Effector memory CD4-positive, alpha-beta T cell (primary cell): ENCODE measurements at regions not wholly inside any gene's neighbourhood (a gene's known extent, or its start where the extent isn't known, plus 50 kb on each side); places are given as distances from the start of the nearest gene placed in this dataset.

Source experiments
- DNase-seq, 3 donors: peaks; one replicate each; pipeline ENCODE4 v3.0.0-alpha.2; 2020
- H3K27ac ChIP-seq: 2 replicates; pipeline ENCODE4 v1.7.0; 2013; ENCODE audit warnings: mild to moderate bottlenecking, low read length, moderate library complexity; ENCODE audit not compliant: insufficient read depth, poor library complexity, severe bottlenecking
- H3K27me3 ChIP-seq: replicated peaks from 2 replicates; pipeline ENCODE4 v1.7.0; 2013; ENCODE audit warnings: mild to moderate bottlenecking, low read length; ENCODE audit not compliant: insufficient read depth, control insufficient read depth, poor library complexity, severe bottlenecking
- H3K36me3 ChIP-seq: 2 replicates; pipeline ENCODE4 v1.7.0; 2013; ENCODE audit warnings: mild to moderate bottlenecking, low read length, moderate library complexity; ENCODE audit not compliant: control insufficient read depth, insufficient read depth
- H3K4me1 ChIP-seq: 2 replicates; pipeline ENCODE4 v1.7.0; 2013; ENCODE audit warnings: low read length, mild to moderate bottlenecking; ENCODE audit not compliant: control insufficient read depth, insufficient read depth, poor library complexity, severe bottlenecking
- H3K4me3 ChIP-seq: 2 replicates; pipeline ENCODE4 v1.7.0; 2013; ENCODE audit warnings: low read length, low read depth, mild to moderate bottlenecking; ENCODE audit not compliant: insufficient read depth, poor library complexity, severe bottlenecking
- H3K9me3 ChIP-seq: 2 replicates; pipeline ENCODE4 v1.7.0; 2013; ENCODE audit warnings: mild to moderate bottlenecking, low read length, moderate library complexity; ENCODE audit not compliant: control insufficient read depth

DNA sequence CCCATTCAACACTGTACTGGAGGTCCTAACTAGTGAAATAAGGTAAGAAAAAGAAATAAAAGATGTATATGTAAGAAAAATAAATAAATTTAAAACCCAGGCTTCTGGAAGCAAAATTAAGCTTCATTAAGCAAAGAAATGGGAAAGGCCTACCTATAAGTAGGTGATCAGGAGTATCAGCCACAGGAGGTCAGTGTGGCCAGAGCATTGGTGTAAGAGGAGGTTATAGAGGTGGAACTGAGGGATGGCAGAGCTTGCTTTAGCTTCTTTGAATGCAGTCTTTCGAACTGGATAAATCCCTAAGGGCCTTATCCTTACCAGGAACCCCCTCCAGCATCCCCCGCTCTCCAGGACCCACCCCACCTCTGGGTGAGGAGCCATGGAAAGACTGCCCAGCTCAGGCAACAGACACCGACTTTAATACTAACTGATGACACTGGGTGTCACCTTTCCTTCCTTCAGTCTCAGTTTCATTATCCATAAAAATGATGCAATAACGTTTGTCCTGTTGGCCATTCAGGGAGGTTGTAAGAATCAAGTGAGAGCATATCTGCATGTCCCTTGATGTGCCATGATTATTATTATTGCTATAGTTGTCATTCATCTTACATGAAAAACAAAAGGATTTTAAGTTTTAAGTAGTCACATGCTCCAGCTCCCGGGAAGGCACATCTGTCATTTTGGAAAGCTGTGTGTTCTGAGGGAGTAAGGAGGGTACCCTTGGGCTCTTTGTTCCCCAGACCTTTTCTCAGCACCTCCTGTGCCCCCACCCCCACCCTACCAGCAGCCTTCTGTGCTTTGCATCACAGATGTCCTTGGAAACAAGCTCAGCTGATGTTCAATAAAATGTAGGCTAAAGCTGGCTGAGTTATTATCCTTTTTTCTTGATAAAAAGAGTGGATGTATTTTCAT lies 50.8 kb upstream of the CTNNA1 start:
- no peak for DNase-seq
- H3K4me1 ChIP-seq, result no peaks in the 10 kb centered on the region
- H3K9me3 ChIP-seq, result no peaks in the 10 kb centered on the region
- H3K27ac ChIP-seq, result no peak overlapping the region
- no peak overlapping the region for H3K4me3 ChIP-seq
- no peaks in the 10 kb centered on the region for H3K36me3 ChIP-seq
- peaks cover 3% of the 10 kb centered on the region for H3K27me3 ChIP-seq

- Histone ChIP-seq H3K36me3 (no peaks in the 10 kb centered on the region), H3K9me3 (no peaks in the 10 kb centered on the region), H3K27ac (no peak overlapping the region), H3K27me3 (peaks cover 3% of the 10 kb centered on the region), H3K4me1 (no peaks in the 10 kb centered on the region), H3K4me3 (no peak overlapping the region)
- no peak for DNase-seq
Measured at GRCh38 chr5:138701678-138702077, 51.5 kb upstream of the CTNNA1 start.

- peaks cover 3% of the 10 kb centered on the region for H3K27me3 ChIP-seq
- no peaks in the 10 kb centered on the region for H3K9me3 ChIP-seq
- no peaks in the 10 kb centered on the region for H3K4me1 ChIP-seq
- H3K36me3 ChIP-seq, result no peaks in the 10 kb centered on the region
- DNase-seq, result no peak
- H3K27ac ChIP-seq, result no peak overlapping the region
- no peak overlapping the region for H3K4me3 ChIP-seq
Measured at GRCh38 chr5:138700581-138701362, 52.5 kb upstream of the CTNNA1 start.

DNA sequence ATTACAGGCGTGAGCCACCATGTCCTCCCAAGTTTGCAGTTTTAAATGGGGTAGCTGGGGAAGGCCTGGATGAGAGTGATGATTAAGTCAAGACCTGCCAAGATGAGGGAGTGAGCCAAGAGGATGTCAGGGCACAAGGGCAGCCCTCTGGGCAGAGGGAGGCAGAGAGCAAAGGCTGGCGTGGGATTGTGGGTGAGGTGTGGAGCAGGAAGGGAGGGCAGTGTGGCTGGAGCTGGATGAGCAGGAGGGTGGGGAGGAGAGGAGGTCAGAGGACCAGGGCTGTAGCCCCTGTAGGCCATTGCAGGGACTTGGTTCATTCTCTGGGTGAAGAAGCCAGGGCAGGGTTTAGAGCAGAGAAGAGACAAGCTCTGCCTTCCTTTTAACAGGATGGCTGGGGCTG lies 53.7 kb upstream of the CTNNA1 start:
- Histone ChIP-seq H3K4me3 (no peak overlapping the region), H3K27me3 (peaks cover under 1% of the 10 kb centered on the region), H3K9me3 (no peaks in the 10 kb centered on the region), H3K4me1 (no peaks in the 10 kb centered on the region), H3K27ac (no peak overlapping the region), H3K36me3 (no peaks in the 10 kb centered on the region)
- DNase-seq, result no peak

DNA sequence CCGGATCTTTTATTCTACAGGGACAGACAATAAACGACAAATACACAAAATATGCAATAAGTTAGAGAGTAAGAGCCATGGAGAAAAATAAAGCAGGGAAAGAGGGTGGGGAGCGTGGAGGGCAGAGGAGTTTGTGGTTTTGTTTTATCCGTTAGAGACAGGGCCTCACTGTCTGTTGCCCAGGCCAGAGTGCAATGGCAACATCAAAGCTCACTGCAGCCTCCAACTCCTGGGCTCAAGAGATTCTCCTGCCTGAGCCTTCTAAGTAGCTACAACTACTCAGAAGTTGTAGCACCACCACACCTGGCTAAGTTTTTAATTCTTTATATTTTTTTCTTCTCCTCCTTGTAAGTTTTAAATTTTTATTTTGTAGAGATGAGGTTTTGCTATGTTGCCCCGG lies 54.5 kb upstream of the CTNNA1 start:
- H3K27me3 ChIP-seq, result peaks cover 3% of the 10 kb centered on the region
- H3K36me3 ChIP-seq, result no peaks in the 10 kb centered on the region
- no peak overlapping the region for H3K27ac ChIP-seq
- DNase-seq, result no peak
- H3K9me3 ChIP-seq, result no peaks in the 10 kb centered on the region
- no peaks in the 10 kb centered on the region for H3K4me1 ChIP-seq
- H3K4me3 ChIP-seq, result no peak overlapping the region

DNA sequence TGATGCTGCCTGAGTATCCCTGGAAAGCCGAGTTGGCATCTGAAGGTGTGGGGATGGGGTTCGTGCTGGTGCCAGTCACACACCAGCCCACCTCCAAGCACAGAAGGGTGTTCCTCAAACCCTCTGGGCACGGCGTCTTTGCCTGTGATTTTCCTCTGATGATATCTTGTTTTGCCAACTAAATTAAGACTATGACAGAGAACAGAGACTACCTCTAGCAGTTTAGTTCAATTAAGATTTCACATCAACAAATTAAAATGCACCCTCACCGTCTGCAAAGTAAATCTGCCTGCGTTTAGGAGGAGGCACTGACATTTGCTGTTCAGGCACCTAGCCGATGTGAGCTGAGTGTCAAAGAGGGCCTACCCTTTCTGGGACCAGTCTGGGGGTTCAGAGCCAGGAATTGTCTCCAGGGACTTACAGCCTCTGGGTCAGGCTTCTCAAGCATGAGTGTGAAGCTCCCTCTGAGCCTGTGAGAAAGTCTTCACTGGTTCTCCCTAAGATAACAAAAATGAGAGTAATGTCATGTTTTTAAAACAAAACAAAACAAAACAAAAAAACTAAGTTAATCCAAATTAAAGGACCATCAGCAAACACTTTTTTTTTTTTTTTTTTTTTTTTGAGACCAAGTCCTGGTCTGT lies 55.4 kb upstream of the CTNNA1 start:
- H3K4me1 ChIP-seq, result no peaks in the 10 kb centered on the region
- no peak for DNase-seq
- H3K4me3 ChIP-seq, result no peak overlapping the region
- H3K27ac ChIP-seq, result no peak overlapping the region
- peaks cover 3% of the 10 kb centered on the region for H3K27me3 ChIP-seq
- no peaks in the 10 kb centered on the region for H3K36me3 ChIP-seq
- H3K9me3 ChIP-seq, result no peaks in the 10 kb centered on the region

- Histone ChIP-seq H3K4me3 (no peak overlapping the region), H3K27ac (no peak overlapping the region), H3K4me1 (no peaks in the 10 kb centered on the region), H3K9me3 (no peaks in the 10 kb centered on the region), H3K36me3 (no peaks in the 10 kb centered on the region), H3K27me3 (peaks cover 3% of the 10 kb centered on the region)
- DNase-seq, result no peak
Measured at GRCh38 chr5:138696501-138696900, 56.7 kb upstream of the CTNNA1 start.

GRCh38 chr5:138695781-138696180 lies 57.4 kb upstream of the CTNNA1 start:
- H3K9me3 ChIP-seq, result no peaks in the 10 kb centered on the region
- H3K4me1 ChIP-seq, result no peaks in the 10 kb centered on the region
- no peak overlapping the region for H3K27ac ChIP-seq
- no peak for DNase-seq
- peaks cover 3% of the 10 kb centered on the region for H3K27me3 ChIP-seq
- H3K36me3 ChIP-seq, result no peaks in the 10 kb centered on the region
- H3K4me3 ChIP-seq, result no peak overlapping the region

DNA sequence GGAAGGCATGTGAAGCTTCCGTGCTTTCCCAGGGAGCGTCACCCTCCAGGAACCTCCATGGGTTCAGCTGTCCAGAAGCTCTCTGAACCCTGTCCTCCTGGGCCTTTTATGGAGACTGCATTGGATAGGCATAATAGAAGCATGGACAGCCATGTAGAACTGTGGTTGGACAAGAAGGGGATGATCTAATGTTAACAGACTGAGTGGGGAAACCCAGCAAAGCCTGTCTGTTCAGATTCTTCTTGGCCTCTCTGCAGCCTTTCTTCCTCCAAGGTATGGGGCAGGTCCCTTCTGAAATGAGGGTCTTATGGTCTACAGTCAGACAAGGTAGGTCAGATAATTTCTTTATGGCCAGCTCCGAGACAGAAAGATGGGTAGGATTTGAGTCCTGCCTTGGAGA lies 59.1 kb upstream of the CTNNA1 start:
- Histone ChIP-seq H3K36me3 (no peaks in the 10 kb centered on the region), H3K4me1 (no peaks in the 10 kb centered on the region), H3K4me3 (no peak overlapping the region), H3K27ac (no peak overlapping the region), H3K9me3 (no peaks in the 10 kb centered on the region), H3K27me3 (peaks cover 3% of the 10 kb centered on the region)
- DNase-seq, result no peak

DNA sequence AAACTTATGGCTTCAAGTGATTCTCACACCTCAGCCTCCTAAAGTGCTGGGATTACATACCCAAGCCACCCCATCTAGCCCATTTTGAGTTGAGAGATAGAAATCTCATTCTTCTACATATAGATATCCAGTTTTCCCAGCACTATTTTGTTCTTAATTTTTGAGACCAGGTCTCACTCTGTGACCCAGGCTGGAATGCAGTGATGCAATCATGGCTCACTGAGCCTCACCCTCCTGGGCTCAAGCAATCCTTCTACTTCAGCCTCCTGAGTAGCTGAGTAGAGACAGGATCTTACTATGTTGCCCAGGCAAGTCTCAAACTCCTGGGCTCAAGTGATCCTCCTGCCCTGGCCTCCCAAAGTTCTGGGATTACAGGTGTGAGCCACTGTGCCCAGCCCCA lies 60.9 kb upstream of the CTNNA1 start:
- Histone ChIP-seq H3K27me3 (peaks cover 7% of the 10 kb centered on the region), H3K27ac (no peak overlapping the region), H3K4me3 (no peak overlapping the region), H3K4me1 (no peaks in the 10 kb centered on the region), H3K36me3 (no peaks in the 10 kb centered on the region), H3K9me3 (no peaks in the 10 kb centered on the region)
- DNase-seq, result no peak
